ENCODE measurements at regions not wholly inside any gene's neighbourhood (a gene's known extent, or its start where the extent isn't known, plus 50 kb on each side); places are given as distances from the start of the nearest gene placed in this dataset.

- H3K4me3 ChIP-seq (ENCODE audit: insufficient read depth, low read depth, low read length), result no peak overlapping the region
- H3K4me1 ChIP-seq (ENCODE audit: insufficient read depth, low read length), result no peaks in the 10 kb centered on the region
- no peak overlapping the region for H3K27ac ChIP-seq (ENCODE audit: low read depth, low read length)
- H3K4me1 Mint-ChIP-seq (ENCODE audit: low read depth, unreplicated experiment), result peaks cover 5% of the 10 kb centered on the region
- no peak for TF ChIP-seq EZH2 (IDR thresholded peaks at IDR 0.05; ENCODE audit: insufficient read depth, low read length)
- no peaks in the 10 kb centered on the region for H3K27me3 ChIP-seq (ENCODE audit: insufficient read depth, low read length)
- no peaks in the 10 kb centered on the region for H3K9me3 ChIP-seq (ENCODE audit: insufficient read depth, low read depth, low read length)
- no peak overlapping the region for H3K4me2 ChIP-seq (ENCODE audit: low read length)
- no peak for FAIRE-seq
- H3K36me3 Mint-ChIP-seq (ENCODE audit: low read depth, unreplicated experiment), result no peaks in the 10 kb centered on the region
- H4K20me1 ChIP-seq (ENCODE audit: insufficient read depth, low read length), result no peaks in the 10 kb centered on the region
- peaks cover 50% of the 10 kb centered on the region for H3K27me3 Mint-ChIP-seq (ENCODE audit: low read depth, unreplicated experiment)
- no peak overlapping the region for H3K4me3 Mint-ChIP-seq (ENCODE audit: unreplicated experiment)
- DNase-seq (ENCODE audit: low read depth), result no peak
- H3K79me2 ChIP-seq (ENCODE audit: insufficient read depth, low read length), result no peaks in the 10 kb centered on the region
- no peak overlapping the region for H3K9ac ChIP-seq (ENCODE audit: low read length)
- H3K36me3 ChIP-seq (ENCODE audit: insufficient read depth, low read length), result no peaks in the 10 kb centered on the region
- H2AFZ ChIP-seq (ENCODE audit: low read depth, low read length), result no peak overlapping the region
- no peak overlapping the region for H3K27ac Mint-ChIP-seq (ENCODE audit: unreplicated experiment)
- H3K9me3 Mint-ChIP-seq (ENCODE audit: unreplicated experiment), result no peaks in the 10 kb centered on the region
Observed at GRCh38 chr19:30266687-30267086, 105.5 kb upstream of the ZNF536 start.

- no peak overlapping the region for H3K27ac Mint-ChIP-seq (ENCODE audit: unreplicated experiment)
- no peak overlapping the region for H3K4me3 ChIP-seq (ENCODE audit: insufficient read depth, low read depth, low read length)
- no peaks in the 10 kb centered on the region for H3K36me3 ChIP-seq (ENCODE audit: insufficient read depth, low read length)
- H3K79me2 ChIP-seq (ENCODE audit: insufficient read depth, low read length), result no peaks in the 10 kb centered on the region
- H4K20me1 ChIP-seq (ENCODE audit: insufficient read depth, low read length), result no peaks in the 10 kb centered on the region
- no peaks in the 10 kb centered on the region for H3K27me3 ChIP-seq (ENCODE audit: insufficient read depth, low read length)
- H3K4me1 Mint-ChIP-seq (ENCODE audit: low read depth, unreplicated experiment), result peaks cover 5% of the 10 kb centered on the region
- peaks cover 52% of the 10 kb centered on the region for H3K27me3 Mint-ChIP-seq (ENCODE audit: low read depth, unreplicated experiment)
- no peaks in the 10 kb centered on the region for H3K36me3 Mint-ChIP-seq (ENCODE audit: low read depth, unreplicated experiment)
- no peak overlapping the region for H3K9ac ChIP-seq (ENCODE audit: low read length)
- FAIRE-seq (no peak), DNase-seq (ENCODE audit: low read depth) (no peak)
- no peak overlapping the region for H3K27ac ChIP-seq (ENCODE audit: low read depth, low read length)
- H3K4me1 ChIP-seq (ENCODE audit: insufficient read depth, low read length), result no peaks in the 10 kb centered on the region
- H2AFZ ChIP-seq (ENCODE audit: low read depth, low read length), result no peak overlapping the region
- TF ChIP-seq, protein P1, sequence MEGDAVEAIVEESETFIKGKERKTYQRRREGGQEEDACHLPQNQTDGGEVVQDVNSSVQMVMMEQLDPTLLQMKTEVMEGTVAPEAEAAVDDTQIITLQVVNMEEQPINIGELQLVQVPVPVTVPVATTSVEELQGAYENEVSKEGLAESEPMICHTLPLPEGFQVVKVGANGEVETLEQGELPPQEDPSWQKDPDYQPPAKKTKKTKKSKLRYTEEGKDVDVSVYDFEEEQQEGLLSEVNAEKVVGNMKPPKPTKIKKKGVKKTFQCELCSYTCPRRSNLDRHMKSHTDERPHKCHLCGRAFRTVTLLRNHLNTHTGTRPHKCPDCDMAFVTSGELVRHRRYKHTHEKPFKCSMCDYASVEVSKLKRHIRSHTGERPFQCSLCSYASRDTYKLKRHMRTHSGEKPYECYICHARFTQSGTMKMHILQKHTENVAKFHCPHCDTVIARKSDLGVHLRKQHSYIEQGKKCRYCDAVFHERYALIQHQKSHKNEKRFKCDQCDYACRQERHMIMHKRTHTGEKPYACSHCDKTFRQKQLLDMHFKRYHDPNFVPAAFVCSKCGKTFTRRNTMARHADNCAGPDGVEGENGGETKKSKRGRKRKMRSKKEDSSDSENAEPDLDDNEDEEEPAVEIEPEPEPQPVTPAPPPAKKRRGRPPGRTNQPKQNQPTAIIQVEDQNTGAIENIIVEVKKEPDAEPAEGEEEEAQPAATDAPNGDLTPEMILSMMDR (IDR thresholded peaks at IDR 0.05; ENCODE audit: insufficient read depth, low read depth, low read length), result no peak
- TF ChIP-seq EZH2 (IDR thresholded peaks at IDR 0.05; ENCODE audit: insufficient read depth, low read length), result no peak
- H3K9me3 Mint-ChIP-seq (ENCODE audit: unreplicated experiment), result no peaks in the 10 kb centered on the region
- no peaks in the 10 kb centered on the region for H3K9me3 ChIP-seq (ENCODE audit: insufficient read depth, low read depth, low read length)
- H3K4me3 Mint-ChIP-seq (ENCODE audit: unreplicated experiment), result no peak overlapping the region
- H3K4me2 ChIP-seq (ENCODE audit: low read length), result no peak overlapping the region
Observed at GRCh38 chr19:30267332-30267731, 104.9 kb upstream of the ZNF536 start.

GRCh38 chr19:30268601-30269000 is 103.6 kb upstream of the ZNF536 start:
- Histone ChIP-seq H2AFZ (ENCODE audit: low read depth, low read length) (no peak overlapping the region), H3K79me2 (ENCODE audit: insufficient read depth, low read length) (no peaks in the 10 kb centered on the region), H3K4me2 (ENCODE audit: low read length) (no peak overlapping the region), H3K27me3 (ENCODE audit: insufficient read depth, low read length) (no peaks in the 10 kb centered on the region), H3K9me3 (ENCODE audit: insufficient read depth, low read depth, low read length) (no peaks in the 10 kb centered on the region), H4K20me1 (ENCODE audit: insufficient read depth, low read length) (no peaks in the 10 kb centered on the region), H3K27ac (ENCODE audit: low read depth, low read length) (no peak overlapping the region), H3K36me3 (ENCODE audit: insufficient read depth, low read length) (no peaks in the 10 kb centered on the region), H3K4me1 (ENCODE audit: insufficient read depth, low read length) (no peaks in the 10 kb centered on the region), H3K9ac (ENCODE audit: low read length) (no peak overlapping the region), H3K4me3 (ENCODE audit: insufficient read depth, low read depth, low read length) (no peak overlapping the region)
- no peak overlapping the region for H3K4me3 Mint-ChIP-seq (ENCODE audit: unreplicated experiment)
- no peaks in the 10 kb centered on the region for H3K36me3 Mint-ChIP-seq (ENCODE audit: low read depth, unreplicated experiment)
- peaks cover 5% of the 10 kb centered on the region for H3K4me1 Mint-ChIP-seq (ENCODE audit: low read depth, unreplicated experiment)
- peaks cover 46% of the 10 kb centered on the region for H3K27me3 Mint-ChIP-seq (ENCODE audit: low read depth, unreplicated experiment)
- FAIRE-seq (no peak), DNase-seq (ENCODE audit: low read depth) (no peak)
- TF ChIP-seq EZH2 (IDR thresholded peaks at IDR 0.05; ENCODE audit: insufficient read depth, low read length), result no peak
- TF ChIP-seq, protein P1 (IDR thresholded peaks at IDR 0.05; ENCODE audit: insufficient read depth, low read depth, low read length), result no peak
- peaks cover 1% of the 10 kb centered on the region for H3K9me3 Mint-ChIP-seq (ENCODE audit: unreplicated experiment)
- H3K27ac Mint-ChIP-seq (ENCODE audit: unreplicated experiment), result no peak overlapping the region
